Hematopoietic multipotent progenitor cell treated with erythropoietin and hydrocortisone succinate and interleukin-3 and kit ligand, for 17 days (in vitro differentiated cells): ENCODE measurements at regions not wholly inside any gene's neighbourhood (a gene's known extent, or its start where the extent isn't known, plus 50 kb on each side); places are given as distances from the start of the nearest gene placed in this dataset.
"Not testable (repeated sequence)": the region's sequence is repeated elsewhere in the genome, so short reads cannot be mapped to it uniquely, and the experiment has no call there.

Source experiments
- DNase-seq: peaks from one replicate; pipeline ENCODE4 v3.0.0-alpha.2; 2015; ENCODE audit warnings: low spot score

- no peak for DNase-seq
Observed at GRCh38 chr7:26051021-26051420, 101.0 kb upstream of the NFE2L3 start.

- DNase-seq: no peak
Observed at GRCh38 chr7:26052706-26053105, 99.3 kb upstream of the NFE2L3 start.

GRCh38 chr7:26054386-26054785, 97.6 kb upstream of the NFE2L3 start:
- no peak for DNase-seq

GRCh38 chr7:26055241-26055640, 96.8 kb upstream of the NFE2L3 start:
- no peak for DNase-seq

GRCh38 chr7:26060733-26061677, 91.0 kb upstream of the NFE2L3 start:
- DNase-seq: no peak

GRCh38 chr7:26061678-26062603, 90.1 kb upstream of the NFE2L3 start:
- peak; percentile 60 for DNase-seq

GRCh38 chr7:26065652-26066051, 86.3 kb upstream of the NFE2L3 start:
- no peak for DNase-seq

- DNase-seq: no peak
Observed at GRCh38 chr7:26066736-26067135, 85.3 kb upstream of the NFE2L3 start.

- no peak for DNase-seq
Observed at GRCh38 chr7:26070290-26070689, 81.7 kb upstream of the NFE2L3 start.

- DNase-seq: no peak
Observed at GRCh38 chr7:26071622-26072456, 80.2 kb upstream of the NFE2L3 start.

GRCh38 chr7:26073041-26073440, 79.0 kb upstream of the NFE2L3 start:
- DNase-seq: no peak

GRCh38 chr7:26074919-26075318, 77.1 kb upstream of the NFE2L3 start:
- no peak for DNase-seq

- DNase-seq: no peak
Observed at GRCh38 chr7:26076691-26077090, 75.3 kb upstream of the NFE2L3 start.

- DNase-seq: no peak
Observed at GRCh38 chr7:26078437-26079336, 73.3 kb upstream of the NFE2L3 start.

- no peak for DNase-seq
Observed at GRCh38 chr7:26081638-26082037, 70.4 kb upstream of the NFE2L3 start.

GRCh38 chr7:26083113-26083512, 68.9 kb upstream of the NFE2L3 start:
- no peak for DNase-seq

GRCh38 chr7:26084418-26084817, 67.6 kb upstream of the NFE2L3 start:
- no peak for DNase-seq

GRCh38 chr7:26085771-26086170, 66.2 kb upstream of the NFE2L3 start:
- no peak for DNase-seq

GRCh38 chr7:26087321-26088091, 64.5 kb upstream of the NFE2L3 start:
- DNase-seq: no peak

GRCh38 chr7:26089469-26089868, 62.5 kb upstream of the NFE2L3 start:
- not testable (repeated sequence) for DNase-seq
